Panc1 (cell line): ENCODE measurements at regions not wholly inside any gene's neighbourhood (a gene's known extent, or its start where the extent isn't known, plus 50 kb on each side); places are given as distances from the start of the nearest gene placed in this dataset.

Experiments
- REST ChIP-seq, 2 experiments: IDR thresholded peaks; 2 replicates each; pipeline ENCODE4 v1.6.1; 2011 to 2012; ENCODE audit warnings: low read depth in 2 of 2, control low read depth in 1 of 2, low read length in 1 of 2, mild to moderate bottlenecking in 1 of 2, moderate library complexity in 1 of 2; ENCODE audit not compliant: insufficient read depth in 1 of 2
- SIN3A ChIP-seq: IDR thresholded peaks from 2 replicates; pipeline ENCODE4 v1.6.1; 2012; ENCODE audit warnings: low read depth, mild to moderate bottlenecking, low read length, moderate library complexity, borderline replicate concordance; ENCODE audit not compliant: insufficient read depth
- TCF7L2 ChIP-seq: IDR thresholded peaks from 2 replicates; pipeline ENCODE4 v1.6.1; 2011; ENCODE audit warnings: mild to moderate bottlenecking, low read depth, low read length, inconsistent platforms
- TF ChIP-seq, protein P1 (sequence below): fragments of 450-650 bp; IDR thresholded peaks from 2 replicates; pipeline ENCODE4 v1.5.1; 2017; ENCODE audit warnings: mild to moderate bottlenecking

- TF ChIP-seq SIN3A (no peak), REST (IDR thresholded peaks at IDR 0.05; ENCODE audit: insufficient read depth in 1 of 2, low read depth in 2 of 2, low read length in 1 of 2) (no peak), TCF7L2 (no peak)
- TF ChIP-seq, protein P1, sequence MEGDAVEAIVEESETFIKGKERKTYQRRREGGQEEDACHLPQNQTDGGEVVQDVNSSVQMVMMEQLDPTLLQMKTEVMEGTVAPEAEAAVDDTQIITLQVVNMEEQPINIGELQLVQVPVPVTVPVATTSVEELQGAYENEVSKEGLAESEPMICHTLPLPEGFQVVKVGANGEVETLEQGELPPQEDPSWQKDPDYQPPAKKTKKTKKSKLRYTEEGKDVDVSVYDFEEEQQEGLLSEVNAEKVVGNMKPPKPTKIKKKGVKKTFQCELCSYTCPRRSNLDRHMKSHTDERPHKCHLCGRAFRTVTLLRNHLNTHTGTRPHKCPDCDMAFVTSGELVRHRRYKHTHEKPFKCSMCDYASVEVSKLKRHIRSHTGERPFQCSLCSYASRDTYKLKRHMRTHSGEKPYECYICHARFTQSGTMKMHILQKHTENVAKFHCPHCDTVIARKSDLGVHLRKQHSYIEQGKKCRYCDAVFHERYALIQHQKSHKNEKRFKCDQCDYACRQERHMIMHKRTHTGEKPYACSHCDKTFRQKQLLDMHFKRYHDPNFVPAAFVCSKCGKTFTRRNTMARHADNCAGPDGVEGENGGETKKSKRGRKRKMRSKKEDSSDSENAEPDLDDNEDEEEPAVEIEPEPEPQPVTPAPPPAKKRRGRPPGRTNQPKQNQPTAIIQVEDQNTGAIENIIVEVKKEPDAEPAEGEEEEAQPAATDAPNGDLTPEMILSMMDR, result no peak
These were observed 104.7 kb downstream of the PRDM13 start for GRCh38 chr6:99711302-99711701.
